Activated naive CD8-positive, alpha-beta T cell treated with anti-CD3 and anti-CD28 coated beads, Interleukin-2, amount 50 U/mL, for 16 hours (primary cell): ENCODE measurements at regions not wholly inside any gene's neighbourhood (a gene's known extent, or its start where the extent isn't known, plus 50 kb on each side); places are given as distances from the start of the nearest gene placed in this dataset.

Source experiments
- DNase-seq: peaks from one replicate; pipeline ENCODE4 v3.0.0-alpha.2; 2020; ENCODE audit warnings: low read depth, low spot score

DNA sequence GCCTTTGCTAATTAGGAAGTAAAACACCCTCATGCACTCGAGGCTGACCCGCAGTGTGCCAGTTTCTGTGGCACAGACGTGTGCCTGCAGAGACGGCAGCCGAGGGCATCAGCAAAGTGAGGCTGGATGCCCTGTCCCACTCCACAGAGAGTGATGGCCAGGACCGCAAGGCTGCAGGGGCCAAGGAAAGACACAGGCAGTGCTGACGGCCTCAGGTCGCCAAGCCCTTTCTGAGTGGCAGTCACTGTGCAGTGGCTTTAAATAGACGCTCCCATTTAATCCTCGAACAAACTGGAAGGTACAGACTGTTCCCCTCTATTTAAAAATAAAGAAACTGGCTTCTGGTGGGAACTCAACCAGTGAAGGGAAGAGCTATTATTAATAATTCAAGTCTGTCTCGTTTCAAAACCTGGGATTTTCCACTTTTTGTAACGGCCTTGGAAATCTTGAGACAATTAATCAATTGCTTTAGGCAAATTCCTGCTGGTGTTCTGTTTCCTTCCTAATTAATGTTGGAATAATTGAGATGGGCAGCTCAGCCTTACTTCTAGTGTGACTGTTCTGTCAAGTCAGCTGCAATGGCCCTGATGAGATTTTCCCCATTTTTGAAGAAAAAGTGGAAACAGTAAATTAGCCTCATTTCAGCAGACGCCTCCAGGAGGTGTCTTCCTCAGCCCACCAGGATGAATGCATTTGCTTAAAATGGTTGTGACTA is 644.6 kb upstream of the RAB6C start:
- DNase-seq = no peak

DNA sequence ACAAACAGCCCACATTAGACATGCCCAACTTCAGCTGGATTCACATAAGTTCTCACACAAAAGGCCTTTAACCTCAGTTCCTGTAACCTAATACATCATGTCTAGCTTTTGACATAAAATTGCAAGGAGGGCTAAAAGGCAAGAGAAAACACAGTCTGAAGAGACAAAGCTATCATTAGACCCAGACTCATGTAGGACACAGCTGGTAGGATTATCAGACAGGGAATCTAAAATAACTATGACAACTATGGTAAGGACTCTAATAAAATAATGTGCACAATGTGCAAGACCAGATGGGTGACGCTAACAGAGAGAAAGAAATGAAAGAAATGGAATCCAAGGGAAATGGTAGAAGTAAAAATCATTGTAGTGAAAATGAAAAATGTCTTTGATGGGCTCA is 643.2 kb upstream of the RAB6C start:
- DNase-seq = no peak

DNA sequence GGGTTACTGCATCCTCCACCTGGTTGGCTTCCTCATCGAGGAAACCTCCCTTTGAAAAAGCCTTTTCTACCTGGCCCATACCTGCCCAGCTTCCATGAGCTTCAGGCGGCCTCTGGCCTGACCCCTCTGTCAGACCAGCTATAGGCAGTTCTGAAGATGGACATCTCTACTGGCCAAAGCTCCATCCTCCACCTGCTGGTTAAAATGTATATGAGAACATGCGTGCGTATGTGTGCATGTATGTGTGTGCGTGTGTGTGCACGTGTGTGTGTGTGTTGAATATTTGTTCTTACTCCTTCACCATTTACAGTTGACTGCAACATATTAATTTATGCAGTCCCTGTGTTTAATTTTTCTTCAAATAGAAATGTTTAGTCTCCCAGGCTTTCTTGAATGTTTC is 642.4 kb upstream of the RAB6C start:
- DNase-seq = no peak

DNA sequence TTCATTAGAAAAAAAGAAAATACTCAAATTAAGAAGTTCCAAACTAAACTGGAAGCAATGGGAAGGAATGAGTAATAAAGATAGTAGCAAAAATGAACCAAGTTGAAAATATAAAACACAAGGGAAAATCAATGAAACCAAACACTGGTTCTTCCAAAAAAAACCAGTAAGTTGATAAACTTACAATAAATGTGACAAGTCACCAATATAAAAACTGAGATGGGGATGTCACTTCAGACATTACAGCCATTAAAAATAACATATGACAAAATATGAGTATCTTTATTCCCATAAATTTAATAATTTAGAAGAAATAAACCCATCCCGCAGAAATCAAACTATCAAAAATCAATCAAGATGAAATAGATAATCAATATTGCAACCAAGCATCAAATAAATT is 633.9 kb upstream of the RAB6C start:
- no peak for DNase-seq

DNA sequence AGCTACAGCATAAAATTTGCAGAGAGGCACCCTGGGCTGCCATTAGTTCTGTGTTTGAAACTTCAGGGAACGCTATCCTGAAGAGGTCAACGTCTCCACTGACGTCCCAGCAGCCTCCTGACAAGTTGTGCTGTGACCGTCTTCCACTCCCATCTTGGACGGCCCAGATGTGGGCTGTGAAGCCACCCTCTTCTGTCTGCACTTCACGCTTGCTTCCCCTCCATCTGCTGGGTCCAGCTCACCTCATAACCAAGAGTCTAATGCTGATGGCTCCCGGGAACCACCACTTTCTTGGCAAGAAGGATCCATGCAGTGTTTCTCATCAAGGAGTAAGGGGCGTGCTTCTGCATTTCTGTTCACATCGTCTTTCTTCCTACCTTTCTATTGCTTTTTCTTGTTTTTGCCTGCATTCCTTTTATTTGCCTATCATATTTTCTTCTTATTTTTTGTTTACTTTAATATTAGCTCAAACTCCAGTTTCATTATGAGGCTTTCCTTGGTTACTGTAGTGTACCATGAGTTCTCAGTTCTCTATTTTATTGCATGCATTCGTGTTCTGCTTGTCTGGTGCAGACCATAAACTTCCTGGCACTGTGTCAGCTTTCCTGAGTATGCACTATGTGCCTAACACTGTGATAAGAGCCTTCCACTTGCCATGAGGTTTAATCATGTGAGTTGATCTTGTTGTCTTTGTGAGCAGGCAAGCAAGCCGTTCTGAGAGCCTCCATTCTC is 631.8 kb upstream of the RAB6C start:
- no peak for DNase-seq

DNA sequence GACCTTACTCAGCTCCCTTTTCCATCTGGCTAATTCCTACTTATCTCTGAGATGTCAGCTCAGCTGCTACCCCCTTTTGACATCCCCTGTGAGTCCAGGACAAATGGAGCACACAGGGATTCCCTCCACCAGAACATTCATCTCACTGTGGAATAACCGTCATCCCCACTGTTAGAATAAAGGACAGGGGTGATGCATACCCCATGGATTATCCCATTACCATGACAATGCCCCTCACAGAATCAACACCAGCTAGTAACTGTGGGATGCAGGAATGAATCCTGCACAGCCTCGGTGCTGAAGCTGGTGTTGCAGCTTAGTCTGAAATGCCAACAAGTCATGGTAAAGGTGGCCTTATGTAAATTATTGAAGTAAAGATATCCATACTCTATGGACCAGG is 624.8 kb upstream of the RAB6C start:
- no peak for DNase-seq

DNA sequence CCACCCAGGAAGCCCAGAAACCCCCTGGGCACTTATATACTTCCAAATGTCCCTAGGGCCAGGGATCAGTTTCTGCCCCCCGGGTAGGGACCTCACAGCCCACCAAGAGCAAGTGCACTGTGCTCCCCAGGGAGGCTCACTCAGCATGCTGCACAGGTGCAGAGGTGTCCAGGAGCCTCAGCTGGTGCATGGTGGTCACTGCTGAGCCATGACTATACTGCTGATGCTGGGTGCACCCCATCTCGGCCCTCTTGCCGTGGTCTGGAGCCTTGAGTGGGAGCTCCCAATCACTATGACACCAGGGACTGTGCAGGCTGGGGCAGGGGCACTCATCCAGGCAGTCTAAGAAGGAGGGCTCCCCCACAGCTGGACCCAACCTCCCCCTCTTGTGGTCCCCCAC is 617.8 kb upstream of the RAB6C start:
- DNase-seq = no peak

DNA sequence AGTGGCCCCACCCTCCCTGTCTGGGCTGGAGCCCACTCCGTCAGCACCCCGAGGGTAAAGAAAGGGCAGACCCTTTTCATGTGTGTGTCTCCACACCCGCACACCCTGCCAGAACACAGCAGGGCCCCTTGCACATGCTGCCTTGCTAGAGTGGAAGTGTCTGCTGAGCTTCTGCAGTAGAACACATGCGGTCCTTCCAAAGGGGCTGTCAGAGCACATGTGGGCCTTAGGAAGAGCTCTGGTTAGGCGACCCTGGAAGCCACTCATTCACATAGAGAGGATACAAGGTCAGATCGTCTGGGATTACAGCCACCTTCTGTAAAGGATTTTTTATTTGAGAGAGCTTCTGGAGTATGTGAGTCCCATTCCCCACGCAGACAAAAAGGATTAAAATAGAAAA is 613.2 kb upstream of the RAB6C start:
- no peak for DNase-seq

DNA sequence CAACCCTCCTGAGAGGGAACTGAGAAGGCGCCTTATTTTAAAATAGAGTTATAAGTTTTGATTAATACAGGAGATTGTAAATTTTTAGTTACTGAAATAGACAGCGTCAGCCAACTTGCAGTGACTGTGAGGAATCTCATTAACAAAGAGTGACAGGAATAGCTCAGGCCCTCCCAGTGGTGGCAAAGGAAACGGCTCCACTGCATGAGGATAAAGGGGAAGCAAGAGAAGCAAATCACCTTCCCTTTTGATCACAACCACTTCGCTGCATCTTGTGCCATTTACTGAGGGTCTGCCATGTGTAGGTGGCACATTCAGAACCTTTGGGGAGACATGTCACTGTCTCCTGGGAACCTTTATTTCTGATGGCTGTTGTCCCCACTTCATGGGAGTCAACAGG is 612.4 kb upstream of the RAB6C start:
- no peak for DNase-seq

DNA sequence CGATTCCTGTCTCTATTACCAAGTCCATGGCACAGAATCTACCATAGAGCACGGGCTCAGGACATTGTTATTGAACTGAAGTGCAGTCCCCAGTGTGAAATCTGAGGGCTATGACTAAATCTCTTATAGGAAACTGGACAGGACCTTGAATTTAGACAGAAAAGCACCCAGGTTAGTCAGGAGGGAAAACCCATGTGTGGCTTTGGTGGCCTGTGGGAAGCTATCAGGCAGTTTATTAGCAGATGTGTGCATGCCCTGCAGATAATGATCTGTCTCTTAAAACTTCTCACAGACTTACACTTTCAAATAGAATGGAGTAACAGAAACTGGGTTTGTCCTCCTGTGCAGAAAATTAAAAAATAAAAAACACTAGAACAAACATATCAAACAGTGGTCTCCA is 610.0 kb upstream of the RAB6C start:
- no peak for DNase-seq

DNA sequence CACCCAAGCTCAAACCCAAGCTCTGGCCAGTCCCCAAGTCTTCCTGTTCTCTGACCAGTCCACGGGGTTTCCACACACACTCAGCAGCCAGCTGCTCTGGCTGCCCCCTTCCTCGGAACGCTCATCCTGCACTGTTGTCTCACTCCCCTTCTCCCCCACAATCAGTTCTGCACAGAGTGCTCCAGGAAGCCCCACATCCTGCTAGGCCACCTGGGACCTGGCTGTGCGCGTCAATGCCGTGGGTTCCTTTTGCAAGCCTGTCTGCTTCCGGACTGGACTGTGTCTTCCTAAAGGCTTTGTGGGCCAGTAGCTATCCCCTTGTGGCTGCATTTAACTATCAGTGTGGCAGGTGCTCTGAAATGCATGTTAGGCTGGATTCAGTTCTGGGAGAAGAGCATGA is 605.0 kb upstream of the RAB6C start:
- DNase-seq = no peak

DNA sequence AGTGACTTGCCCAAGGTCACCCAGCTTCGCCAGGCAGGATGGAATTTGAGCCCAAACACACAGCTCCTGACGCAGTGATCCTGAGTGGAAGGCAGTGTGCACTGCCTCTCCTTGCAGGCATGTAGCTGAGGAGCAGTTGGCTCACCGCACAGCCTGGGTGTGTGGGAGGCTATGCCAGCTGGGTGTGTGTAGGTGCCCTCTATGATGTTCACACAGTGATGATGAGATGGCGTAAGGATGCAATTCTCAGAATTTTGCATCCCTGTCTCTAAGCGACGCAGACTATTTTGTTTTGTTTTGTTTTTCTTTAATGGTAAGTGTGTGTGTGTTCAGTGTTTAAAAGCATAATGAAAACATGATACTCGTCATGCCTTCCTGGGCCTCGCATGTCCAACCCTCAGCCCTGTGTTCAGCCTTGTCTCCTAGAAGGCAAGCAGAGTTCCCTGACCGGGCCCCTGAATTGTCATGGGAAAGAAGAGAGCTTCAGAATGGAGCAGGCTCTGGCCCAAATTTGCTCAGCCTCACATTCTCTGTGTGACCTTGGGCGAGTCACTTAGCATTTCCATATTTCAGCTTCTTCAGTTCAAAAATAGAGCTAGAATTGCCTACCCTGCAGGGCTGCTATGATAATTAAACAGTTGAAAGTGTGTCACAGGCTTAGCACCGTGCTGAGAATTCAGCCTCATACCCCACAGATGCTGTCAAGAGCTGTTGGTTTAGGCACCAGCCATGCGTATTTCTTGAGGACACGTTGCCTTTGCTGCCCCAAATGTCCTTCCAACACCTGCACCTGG is 603.6 kb upstream of the RAB6C start:
- DNase-seq = no peak

DNA sequence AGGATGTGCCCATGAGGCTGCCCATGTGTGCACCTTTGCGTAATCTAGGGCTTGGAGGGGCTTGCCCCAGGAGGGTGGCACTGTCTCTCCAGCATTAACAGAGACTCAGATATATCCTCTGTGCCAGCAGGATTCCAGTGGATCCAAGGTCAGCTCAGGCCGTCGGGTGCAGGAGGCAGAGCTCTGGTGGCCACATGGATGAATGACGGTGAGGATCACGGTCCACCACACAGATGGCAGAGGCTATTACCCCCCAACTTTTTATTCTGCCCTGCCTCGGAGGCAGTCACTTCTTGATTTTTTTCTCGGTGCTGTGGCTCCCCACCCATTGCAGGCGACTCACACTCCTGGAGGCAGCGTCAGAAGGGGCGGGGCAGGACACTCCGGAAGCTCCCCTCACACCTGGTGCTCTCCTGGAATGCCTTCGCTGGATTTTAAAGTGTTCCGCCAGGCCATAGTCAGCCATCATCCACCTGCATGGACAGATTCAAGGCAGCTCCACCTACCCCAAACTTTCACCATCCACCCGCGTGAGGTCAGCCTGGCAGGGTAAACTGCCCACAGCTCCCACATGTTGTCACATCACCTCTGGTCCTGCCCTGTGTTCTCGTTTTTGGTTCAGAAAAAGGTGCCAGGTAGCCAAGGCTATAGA is 602.9 kb upstream of the RAB6C start:
- no peak for DNase-seq

DNA sequence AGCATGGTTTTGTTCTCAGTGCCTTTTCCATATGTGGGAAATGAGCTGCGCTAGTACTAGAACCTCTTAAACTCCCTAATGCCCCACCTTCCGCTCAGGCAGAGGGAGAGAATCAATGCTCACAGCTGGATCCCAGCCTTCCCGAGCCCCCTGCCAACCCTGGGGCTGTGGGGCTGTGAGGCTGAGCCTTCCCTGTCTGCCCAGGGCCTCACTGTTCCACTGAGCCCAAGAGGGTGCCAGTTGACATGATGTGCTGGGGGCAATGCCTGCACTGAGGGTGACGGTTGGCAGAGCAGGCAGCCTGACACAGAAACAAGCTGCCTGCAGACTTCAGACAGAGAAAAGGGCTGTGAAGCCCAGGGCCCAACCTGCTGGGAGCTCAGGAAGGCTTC is 602.4 kb upstream of the RAB6C start:
- DNase-seq = no peak

DNA sequence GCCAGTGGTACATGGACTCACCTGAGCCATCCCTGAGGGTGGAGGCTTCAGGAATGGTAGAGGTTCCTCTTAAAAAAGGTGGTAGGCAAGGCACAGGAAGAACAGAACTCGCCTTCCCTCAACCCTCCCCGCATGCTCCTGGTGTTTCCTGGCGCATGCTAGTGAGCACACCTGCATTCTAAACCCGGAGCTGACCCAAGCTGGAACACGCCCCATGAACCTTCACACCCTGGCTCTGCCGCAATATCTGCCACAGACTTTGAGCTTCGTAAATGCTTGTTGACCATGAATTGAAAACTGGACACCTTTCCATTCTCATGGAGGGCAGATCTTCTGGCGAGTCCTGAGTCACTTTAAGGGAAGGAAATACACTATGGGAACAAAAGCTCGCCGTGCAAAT is 601.3 kb upstream of the RAB6C start:
- DNase-seq = no peak

DNA sequence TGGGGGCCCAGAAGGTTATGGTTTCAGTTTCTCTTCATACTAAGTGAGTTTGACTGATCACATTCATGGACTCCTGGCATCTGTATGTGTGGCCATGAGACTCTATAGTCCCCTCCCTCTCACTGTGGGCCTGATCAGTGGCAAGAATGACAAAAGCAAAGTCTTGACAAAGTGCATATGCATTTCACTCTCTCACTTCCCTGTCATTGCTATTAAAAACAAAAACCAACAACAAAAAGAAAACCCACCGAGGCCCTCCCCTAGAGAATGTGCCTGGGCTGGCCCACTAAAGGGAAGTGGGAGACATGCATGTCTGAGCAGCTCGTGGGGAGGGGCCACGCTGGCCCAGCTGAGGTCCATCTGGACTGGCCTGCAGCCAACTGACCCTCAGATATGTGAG is 600.1 kb upstream of the RAB6C start:
- DNase-seq = no peak

DNA sequence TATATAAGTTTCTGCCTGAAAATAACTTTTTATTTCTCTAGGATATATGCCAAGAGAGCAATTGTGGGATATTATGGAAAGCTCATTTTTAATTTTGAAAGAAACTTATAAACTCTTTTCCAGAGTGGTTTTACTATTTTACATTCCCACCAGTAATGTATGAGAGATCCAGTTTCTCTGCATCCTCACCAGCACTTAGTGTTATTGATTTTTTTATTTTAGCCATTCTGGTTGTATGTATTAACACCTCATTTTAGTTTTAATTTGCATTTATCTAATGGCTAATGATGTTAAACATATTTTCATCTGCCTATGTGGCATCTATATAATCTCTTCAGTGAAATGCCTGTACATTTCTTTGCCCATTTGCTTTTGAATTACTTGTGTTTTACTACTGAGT is 597.7 kb upstream of the RAB6C start:
- no peak for DNase-seq

DNA sequence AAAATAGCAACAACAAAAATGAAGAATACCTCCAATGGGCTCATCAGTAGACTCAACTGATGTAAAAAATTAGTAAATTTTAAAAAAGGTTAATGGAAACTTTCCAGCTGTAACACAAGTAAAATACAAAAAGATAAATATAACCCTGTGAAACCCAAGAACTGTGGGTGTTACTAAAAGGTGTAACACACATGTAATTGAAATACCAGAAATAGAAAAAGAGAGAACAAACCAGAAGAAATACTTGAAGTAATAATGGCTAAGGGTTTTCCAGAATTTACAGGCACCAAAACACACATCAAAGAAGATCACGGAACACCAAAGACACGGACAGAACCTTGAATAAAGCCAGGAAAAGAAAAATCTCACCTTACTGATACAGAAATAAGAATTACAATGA is 590.6 kb upstream of the RAB6C start:
- DNase-seq = no peak

DNA sequence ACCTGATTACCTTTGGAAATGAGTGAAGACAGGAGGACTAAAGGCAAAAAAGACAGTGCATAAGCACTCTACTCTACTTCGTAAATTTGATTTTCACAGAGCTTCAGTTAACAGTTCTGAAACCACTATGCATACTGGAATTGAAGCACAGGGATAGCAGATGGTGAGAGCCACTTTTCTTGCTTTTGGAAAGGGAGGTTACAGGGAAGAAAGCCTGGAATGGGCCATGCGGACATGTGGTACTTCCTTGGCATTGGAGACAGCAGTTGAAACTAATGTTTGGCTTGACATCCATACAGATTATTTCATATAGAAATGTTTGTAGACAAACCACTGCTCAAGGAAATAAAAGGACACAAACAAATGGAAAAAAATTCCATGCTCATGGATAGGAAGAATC is 585.6 kb upstream of the RAB6C start:
- no peak for DNase-seq

DNA sequence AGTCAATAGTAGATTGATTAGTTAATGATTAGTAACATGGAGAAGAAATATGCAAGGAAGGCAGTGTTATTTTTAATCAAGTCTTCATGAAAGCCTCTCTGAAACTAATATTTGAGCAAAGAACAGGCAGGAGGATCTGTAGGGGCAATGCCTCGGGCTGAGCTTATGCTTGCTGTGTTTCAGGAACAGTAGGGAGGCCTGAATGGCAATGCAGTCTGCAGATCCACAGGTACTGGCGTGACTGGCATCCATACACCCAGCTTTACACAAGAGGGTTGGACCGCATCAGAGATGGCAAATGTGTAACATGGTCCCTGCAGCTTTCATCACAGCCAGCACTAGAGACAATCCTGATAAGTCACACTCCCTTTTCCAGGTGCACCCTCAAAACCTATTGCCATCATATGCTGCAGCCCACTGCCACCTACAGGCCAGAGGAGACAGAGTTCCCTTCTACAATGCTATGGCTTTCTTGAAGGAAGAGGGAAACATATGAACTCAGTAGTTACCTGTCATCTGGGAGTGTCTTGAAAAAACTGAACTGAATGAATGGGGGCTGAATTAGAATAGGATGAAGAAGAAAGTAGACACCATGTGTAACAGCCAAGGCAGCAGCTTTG is 582.4 kb upstream of the RAB6C start:
- DNase-seq = no peak

DNA sequence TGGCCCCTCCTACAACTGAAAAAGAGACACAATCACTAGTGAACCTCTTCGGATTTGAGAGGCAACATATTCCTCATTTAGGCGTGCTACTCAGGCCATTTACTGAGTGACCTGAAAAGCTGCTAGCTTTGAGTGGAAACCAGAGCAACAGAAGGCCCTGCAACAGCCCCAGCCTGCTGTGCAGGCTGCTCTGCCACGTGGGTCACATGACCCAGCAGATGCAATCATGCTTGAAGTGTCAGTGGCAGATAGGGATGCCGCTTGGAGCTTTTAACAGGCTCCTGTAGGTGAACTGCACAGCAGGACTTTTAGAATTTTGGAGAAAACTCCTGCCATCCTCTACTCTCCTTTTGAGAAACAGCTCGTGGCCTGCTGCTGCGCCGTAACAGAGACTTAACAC is 578.6 kb upstream of the RAB6C start:
- no peak for DNase-seq

DNA sequence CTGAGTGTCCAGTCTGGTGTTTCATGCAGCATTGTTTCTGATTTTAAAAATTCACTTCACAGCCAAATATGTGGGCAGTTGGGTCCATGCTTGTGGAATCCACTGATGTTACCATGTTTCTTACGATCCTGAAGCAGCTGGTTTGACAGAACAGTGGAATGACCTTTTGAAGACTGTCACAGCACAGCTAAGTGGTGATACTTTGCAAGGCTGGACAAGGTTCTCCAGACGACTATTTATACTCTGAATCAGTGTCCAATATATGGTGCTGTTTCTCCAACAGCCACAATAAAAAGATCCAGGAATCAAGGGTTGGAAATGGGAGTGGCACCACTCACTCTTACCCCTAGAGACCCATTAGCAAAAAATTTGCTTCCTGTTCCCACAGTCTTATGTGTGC is 577.4 kb upstream of the RAB6C start:
- DNase-seq = no peak
